Panc1 (cell line): ENCODE measurements at regions not wholly inside any gene's neighbourhood (a gene's known extent, or its start where the extent isn't known, plus 50 kb on each side); places are given as distances from the start of the nearest gene placed in this dataset.

Source experiments
- ATAC-seq: fragments of 200-7000 bp; cut with Tn5 transposase; 2 replicates; pipeline ENCODE4 v1.9.1; 2020; ENCODE audit warnings: mild to moderate bottlenecking, moderate library complexity
- BruUV-seq: library from RNA; stranded (reverse); fragments of 400-500 nt; replicated peaks from 2 replicates; lab custom pipeline; 2021; lab: Mats Ljungman, UMichigan
- CTCF ChIA-PET: fragments of 300-600 bp; sonication (Branson Sonifier 250); formaldehyde crosslinking; loops from one replicate; lab custom pipeline; 2022; ENCODE audit warnings: antibody characterized with exemption; lab: Charles Lee
- POLR2A ChIA-PET: fragments of 300-600 bp; sonication (Branson Sonifier 250); formaldehyde crosslinking; loops from one replicate; lab custom pipeline; 2022; ENCODE audit warnings: antibody characterized with exemption; lab: Charles Lee
- DNase-seq: peaks from one replicate; pipeline ENCODE4 v3.0.0-alpha.2; 2010; ENCODE audit warnings: low read depth, low spot score
- H3K27ac ChIP-seq: 2 replicates; pipeline ENCODE4 v1.5.1; 2011; ENCODE audit warnings: mild to moderate bottlenecking, low read length, inconsistent platforms
- H3K27me3 ChIP-seq: fragments of 200-500 bp; sonication (Bioruptor generic); 2 replicates; pipeline ENCODE4 v1.6.0; 2014; ENCODE audit warnings: low read length, inconsistent platforms; ENCODE audit not compliant: control insufficient read depth, insufficient read depth
- H3K36me3 ChIP-seq: fragments of 200-500 bp; sonication (Bioruptor generic); 2 replicates; pipeline ENCODE4 v1.5.1; 2014; ENCODE audit warnings: inconsistent platforms, mild to moderate bottlenecking, low read length, moderate library complexity; ENCODE audit not compliant: control insufficient read depth, insufficient read depth
- H3K4me1 ChIP-seq: 2 replicates; pipeline ENCODE4 v1.5.1; 2011; ENCODE audit warnings: inconsistent platforms, mild to moderate bottlenecking, low read length, moderate library complexity; ENCODE audit not compliant: control insufficient read depth, insufficient read depth
- H3K4me3 ChIP-seq, 2 experiments: 2 replicates each; pipeline ENCODE4 v1.5.1; 2011 to 2012; ENCODE audit warnings: low read depth in 2 of 2, low read length in 2 of 2, mild to moderate bottlenecking in 2 of 2, inconsistent platforms in 1 of 2, moderate library complexity in 1 of 2
- H3K9me3 ChIP-seq: fragments of 200-500 bp; sonication (Bioruptor generic); 2 replicates; pipeline ENCODE4 v1.5.1; 2014; ENCODE audit warnings: low read depth, mild to moderate bottlenecking, inconsistent platforms, low read length, moderate library complexity; ENCODE audit not compliant: control insufficient read depth, insufficient read depth
- POLR2AphosphoS5 ChIP-seq: IDR thresholded peaks from 2 replicates; pipeline ENCODE4 v1.6.1; 2012; ENCODE audit warnings: mild to moderate bottlenecking, low read depth, low read length, moderate library complexity
- SIN3A ChIP-seq: IDR thresholded peaks from 2 replicates; pipeline ENCODE4 v1.6.1; 2012; ENCODE audit warnings: low read depth, mild to moderate bottlenecking, low read length, moderate library complexity, borderline replicate concordance; ENCODE audit not compliant: insufficient read depth
- TCF7L2 ChIP-seq: IDR thresholded peaks from 2 replicates; pipeline ENCODE4 v1.6.1; 2011; ENCODE audit warnings: mild to moderate bottlenecking, low read depth, low read length, inconsistent platforms
- in situ Hi-C: cut with HindIII; loops from 2 replicates; pipeline ENCODE4 v1.10.0; 2016; ENCODE audit warnings: low sequenced_read_pairs, low pct_unique_long_range_greater_than_20kb
- intact Hi-C: fragments of 100-400 bp; cut with micrococcal nuclease; formaldehyde crosslinking; loops from one replicate; pipeline ENCODE4 v1.10.0; 2022; ENCODE audit not compliant: unreplicated experiment
- TF ChIP-seq, protein P1 (sequence below): fragments of 450-650 bp; IDR thresholded peaks from 2 replicates; pipeline ENCODE4 v1.5.1; 2017; ENCODE audit warnings: mild to moderate bottlenecking
- TF ChIP-seq, protein P2 (sequence below), 2 experiments: IDR thresholded peaks; 2 replicates each; pipeline ENCODE4 v1.6.1; 2011 to 2012; ENCODE audit warnings: low read depth in 2 of 2, control low read depth in 1 of 2, low read length in 1 of 2, mild to moderate bottlenecking in 1 of 2, moderate library complexity in 1 of 2; ENCODE audit not compliant: insufficient read depth in 1 of 2

DNA sequence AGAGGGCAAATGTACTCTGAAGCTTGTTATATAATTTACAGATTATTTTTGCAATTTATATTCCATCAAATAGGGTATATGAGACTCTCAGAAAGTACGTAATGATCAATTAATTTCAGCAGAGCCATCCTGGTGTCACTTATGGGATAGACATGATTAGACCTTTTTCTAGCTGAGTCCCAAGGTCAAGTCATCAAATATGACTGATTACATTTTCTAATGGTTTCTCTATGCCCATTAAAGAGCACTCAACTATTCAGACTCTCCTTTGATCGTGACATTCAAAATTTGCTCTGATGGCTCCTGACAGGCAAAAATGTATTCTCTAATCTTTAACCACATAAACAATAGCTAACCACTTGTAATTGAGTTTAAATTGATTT lies 469.2 kb downstream of the COG6 start:
- DNase-seq: no peak
- intact Hi-C loops (no loop called here), in situ Hi-C loops (no loop called here)
- no peak for ATAC-seq
- CTCF ChIA-PET: no interaction called here
- Histone ChIP-seq H3K27me3 (no peaks in the 10 kb centered on the region), H3K9me3 (no peaks in the 10 kb centered on the region), H3K4me1 (no peaks in the 10 kb centered on the region), H3K36me3 (no peaks in the 10 kb centered on the region), H3K27ac (no peak overlapping the region), H3K4me3 (no peak overlapping the region)
- POLR2A ChIA-PET: no interaction called here
- TF ChIP-seq, protein P1, sequence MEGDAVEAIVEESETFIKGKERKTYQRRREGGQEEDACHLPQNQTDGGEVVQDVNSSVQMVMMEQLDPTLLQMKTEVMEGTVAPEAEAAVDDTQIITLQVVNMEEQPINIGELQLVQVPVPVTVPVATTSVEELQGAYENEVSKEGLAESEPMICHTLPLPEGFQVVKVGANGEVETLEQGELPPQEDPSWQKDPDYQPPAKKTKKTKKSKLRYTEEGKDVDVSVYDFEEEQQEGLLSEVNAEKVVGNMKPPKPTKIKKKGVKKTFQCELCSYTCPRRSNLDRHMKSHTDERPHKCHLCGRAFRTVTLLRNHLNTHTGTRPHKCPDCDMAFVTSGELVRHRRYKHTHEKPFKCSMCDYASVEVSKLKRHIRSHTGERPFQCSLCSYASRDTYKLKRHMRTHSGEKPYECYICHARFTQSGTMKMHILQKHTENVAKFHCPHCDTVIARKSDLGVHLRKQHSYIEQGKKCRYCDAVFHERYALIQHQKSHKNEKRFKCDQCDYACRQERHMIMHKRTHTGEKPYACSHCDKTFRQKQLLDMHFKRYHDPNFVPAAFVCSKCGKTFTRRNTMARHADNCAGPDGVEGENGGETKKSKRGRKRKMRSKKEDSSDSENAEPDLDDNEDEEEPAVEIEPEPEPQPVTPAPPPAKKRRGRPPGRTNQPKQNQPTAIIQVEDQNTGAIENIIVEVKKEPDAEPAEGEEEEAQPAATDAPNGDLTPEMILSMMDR: no peak
- TF ChIP-seq TCF7L2 (no peak), SIN3A (no peak), POLR2AphosphoS5 (no peak)
- TF ChIP-seq, protein P2, sequence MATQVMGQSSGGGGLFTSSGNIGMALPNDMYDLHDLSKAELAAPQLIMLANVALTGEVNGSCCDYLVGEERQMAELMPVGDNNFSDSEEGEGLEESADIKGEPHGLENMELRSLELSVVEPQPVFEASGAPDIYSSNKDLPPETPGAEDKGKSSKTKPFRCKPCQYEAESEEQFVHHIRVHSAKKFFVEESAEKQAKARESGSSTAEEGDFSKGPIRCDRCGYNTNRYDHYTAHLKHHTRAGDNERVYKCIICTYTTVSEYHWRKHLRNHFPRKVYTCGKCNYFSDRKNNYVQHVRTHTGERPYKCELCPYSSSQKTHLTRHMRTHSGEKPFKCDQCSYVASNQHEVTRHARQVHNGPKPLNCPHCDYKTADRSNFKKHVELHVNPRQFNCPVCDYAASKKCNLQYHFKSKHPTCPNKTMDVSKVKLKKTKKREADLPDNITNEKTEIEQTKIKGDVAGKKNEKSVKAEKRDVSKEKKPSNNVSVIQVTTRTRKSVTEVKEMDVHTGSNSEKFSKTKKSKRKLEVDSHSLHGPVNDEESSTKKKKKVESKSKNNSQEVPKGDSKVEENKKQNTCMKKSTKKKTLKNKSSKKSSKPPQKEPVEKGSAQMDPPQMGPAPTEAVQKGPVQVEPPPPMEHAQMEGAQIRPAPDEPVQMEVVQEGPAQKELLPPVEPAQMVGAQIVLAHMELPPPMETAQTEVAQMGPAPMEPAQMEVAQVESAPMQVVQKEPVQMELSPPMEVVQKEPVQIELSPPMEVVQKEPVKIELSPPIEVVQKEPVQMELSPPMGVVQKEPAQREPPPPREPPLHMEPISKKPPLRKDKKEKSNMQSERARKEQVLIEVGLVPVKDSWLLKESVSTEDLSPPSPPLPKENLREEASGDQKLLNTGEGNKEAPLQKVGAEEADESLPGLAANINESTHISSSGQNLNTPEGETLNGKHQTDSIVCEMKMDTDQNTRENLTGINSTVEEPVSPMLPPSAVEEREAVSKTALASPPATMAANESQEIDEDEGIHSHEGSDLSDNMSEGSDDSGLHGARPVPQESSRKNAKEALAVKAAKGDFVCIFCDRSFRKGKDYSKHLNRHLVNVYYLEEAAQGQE (IDR thresholded peaks at IDR 0.05; ENCODE audit: insufficient read depth in 1 of 2, low read depth in 2 of 2, low read length in 1 of 2): no peak
- BruUV-seq: no TSS peak

DNA sequence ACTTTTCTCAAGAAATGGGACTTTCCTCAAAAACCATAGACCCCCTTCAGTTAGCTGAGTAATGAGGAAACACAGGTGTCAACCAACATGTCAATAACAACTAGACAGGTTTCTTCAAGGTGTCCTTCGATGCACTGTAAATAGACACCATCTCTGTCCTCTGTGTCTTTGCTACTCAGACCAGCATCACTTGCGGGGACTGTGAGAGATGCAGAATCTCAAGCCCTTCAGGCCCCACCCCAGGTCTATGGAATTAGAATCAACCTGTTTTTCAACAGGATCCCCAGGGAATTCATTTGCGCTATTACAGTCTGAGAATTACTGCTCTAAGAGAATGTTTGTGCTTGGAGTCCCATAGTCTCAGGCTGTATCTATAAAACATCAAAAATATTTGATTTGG lies 469.9 kb downstream of the COG6 start:
- TF ChIP-seq POLR2AphosphoS5 (no peak), TCF7L2 (no peak)
- TF ChIP-seq, protein P2 (IDR thresholded peaks at IDR 0.05; ENCODE audit: insufficient read depth in 1 of 2, low read depth in 2 of 2, low read length in 1 of 2): no peak
- ATAC-seq (no peak), DNase-seq (no peak)
- intact Hi-C loops (no loop called here), in situ Hi-C loops (no loop called here)
- BruUV-seq: no TSS peak
- H3K9me3 ChIP-seq: no peaks in the 10 kb centered on the region
- ChIA-PET CTCF (no interaction called here), POLR2A (no interaction called here)
- no peaks in the 10 kb centered on the region for H3K4me1 ChIP-seq
- no peak overlapping the region for H3K27ac ChIP-seq
- no peak overlapping the region for H3K4me3 ChIP-seq
- H3K36me3 ChIP-seq: no peaks in the 10 kb centered on the region
- no peaks in the 10 kb centered on the region for H3K27me3 ChIP-seq
